HG03342 (cell line): ENCODE measurements at regions not wholly inside any gene's neighbourhood (a gene's known extent, or its start where the extent isn't known, plus 50 kb on each side); places are given as distances from the start of the nearest gene placed in this dataset.

ENCODE experiments used
- ATAC-seq: cut with Tn5 transposase; IDR thresholded peaks from one replicate; pipeline ENCODE4 v1.9.1; 2021; ENCODE audit warnings: mild to moderate bottlenecking, moderate library complexity; ENCODE audit not compliant: unreplicated experiment

DNA sequence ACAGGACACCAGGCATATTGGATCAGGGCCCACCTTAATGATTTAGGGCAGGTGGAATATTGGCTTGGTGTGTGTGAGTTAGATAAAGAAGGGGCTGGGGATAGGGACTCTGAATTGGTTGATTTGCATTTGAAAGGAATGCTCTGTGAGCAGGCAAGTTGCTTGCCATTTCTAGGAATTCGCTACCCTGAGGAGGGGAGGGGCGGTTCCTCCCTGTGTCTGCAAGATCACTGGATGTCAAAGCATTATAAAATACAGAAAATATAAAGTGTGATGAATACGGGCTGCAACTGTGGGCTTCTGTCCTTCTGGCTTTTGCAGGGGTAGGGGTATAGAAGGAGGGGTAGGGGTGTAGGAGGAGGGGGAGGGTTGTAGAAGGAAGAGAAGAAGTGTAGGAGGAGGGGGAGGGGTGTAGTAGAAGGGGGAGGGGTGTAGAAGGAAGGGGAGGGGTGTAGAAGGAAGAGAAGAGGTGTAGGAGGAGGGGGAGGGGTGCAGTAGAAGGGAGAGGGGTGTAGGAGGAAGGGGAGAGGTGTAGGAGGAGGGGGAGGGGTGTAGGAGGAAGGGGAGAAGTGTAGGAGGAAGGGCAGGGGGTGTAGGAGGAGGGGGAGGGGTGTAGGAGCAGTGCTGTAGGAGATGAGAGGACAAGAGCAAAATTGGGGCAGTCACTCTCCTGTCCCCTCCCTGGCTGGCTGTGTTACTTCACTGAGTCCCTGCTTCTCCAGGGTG lies 238.0 kb upstream of the COPS8 start:
- no peak for ATAC-seq

- no peak for ATAC-seq
Observed at GRCh38 chr2:236848501-236848900, 237.2 kb upstream of the COPS8 start.

DNA sequence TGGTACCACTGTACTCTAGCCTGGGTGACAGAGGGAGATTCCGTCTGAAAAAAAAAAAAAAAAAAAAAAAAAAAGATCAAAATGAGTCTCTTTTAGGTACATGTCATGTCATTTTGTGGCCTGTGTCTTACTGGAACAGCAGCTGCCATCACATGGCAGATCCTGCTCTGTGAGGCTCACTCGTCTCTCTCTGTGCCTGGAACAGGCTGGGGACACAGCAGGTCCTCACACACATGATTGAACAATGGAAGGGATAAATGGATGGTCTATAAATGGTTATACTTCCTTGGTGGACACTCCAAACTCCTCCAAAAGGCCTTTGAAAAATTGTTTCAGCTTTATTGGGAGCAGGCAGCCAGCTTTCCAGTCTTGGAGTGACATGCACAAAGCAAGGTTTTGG lies 236.2 kb upstream of the COPS8 start:
- no peak for ATAC-seq

GRCh38 chr2:236849940-236850339 lies 235.7 kb upstream of the COPS8 start:
- ATAC-seq: no peak

DNA sequence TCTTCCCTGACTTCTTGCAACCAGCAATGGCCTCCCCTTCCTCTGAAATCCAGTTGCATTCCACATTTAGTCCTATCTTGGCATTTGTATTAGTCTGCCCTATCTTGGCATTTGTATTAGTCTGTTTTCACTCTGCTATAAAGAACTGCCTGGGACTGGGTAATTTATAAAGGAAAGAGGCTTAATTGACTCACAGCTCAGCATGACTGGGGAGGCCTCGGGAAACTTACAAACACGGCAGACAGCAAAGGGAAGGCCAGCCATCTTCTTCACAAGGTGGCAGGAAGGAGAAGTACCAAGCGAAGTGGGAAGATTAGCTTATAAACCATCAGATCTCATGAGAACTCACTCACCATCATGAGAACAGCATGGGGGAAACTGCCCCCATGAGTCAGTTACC lies 234.5 kb upstream of the COPS8 start:
- no peak for ATAC-seq

- ATAC-seq: no peak
Observed at GRCh38 chr2:236852100-236852976, 233.4 kb upstream of the COPS8 start.

DNA sequence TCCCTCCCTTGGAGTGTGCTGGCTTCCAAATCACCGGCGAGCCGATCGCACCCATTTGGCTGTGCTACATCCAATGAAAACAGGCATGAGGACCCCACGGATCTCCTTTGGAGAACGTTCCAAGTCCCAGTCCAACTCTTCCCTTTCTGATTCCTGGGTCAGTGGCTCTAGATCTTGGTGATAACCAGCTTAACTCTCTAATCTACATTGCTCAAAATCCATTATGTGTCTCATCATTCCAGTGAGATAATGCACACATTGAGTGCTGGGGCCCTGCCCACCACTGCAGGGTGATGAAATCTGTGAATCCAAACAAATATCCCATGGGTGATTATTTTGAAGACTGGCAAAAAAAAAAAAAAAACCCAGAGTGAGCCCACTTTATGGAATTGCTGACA lies 232.7 kb upstream of the COPS8 start:
- no peak for ATAC-seq

DNA sequence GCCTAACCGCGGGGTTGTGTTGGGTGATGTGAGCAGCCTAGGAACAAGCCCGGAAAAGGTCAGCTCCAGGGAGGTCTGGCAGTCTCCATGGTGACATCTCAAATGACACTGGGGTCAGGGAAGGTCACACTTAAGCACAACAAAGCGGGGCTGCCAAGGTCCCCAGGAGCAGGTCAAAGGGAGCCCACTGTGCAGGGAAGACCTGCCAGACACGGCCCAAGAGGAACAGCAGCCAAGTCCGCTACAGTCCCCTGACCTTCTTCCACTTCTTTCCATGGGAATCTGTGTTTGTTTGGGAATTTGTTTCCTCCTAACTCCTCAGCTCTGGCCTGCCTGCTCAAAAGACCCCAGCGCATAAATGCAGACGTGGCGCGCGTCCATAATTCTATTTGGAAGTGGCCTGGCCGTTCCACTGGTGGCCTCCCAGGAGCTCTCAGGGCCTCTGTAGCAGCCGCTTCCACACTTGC lies 232.1 kb upstream of the COPS8 start:
- no peak for ATAC-seq

- no peak for ATAC-seq
Observed at GRCh38 chr2:236855176-236855865, 230.4 kb upstream of the COPS8 start.

- no peak for ATAC-seq
Observed at GRCh38 chr2:236855866-236856847, 229.5 kb upstream of the COPS8 start.

DNA sequence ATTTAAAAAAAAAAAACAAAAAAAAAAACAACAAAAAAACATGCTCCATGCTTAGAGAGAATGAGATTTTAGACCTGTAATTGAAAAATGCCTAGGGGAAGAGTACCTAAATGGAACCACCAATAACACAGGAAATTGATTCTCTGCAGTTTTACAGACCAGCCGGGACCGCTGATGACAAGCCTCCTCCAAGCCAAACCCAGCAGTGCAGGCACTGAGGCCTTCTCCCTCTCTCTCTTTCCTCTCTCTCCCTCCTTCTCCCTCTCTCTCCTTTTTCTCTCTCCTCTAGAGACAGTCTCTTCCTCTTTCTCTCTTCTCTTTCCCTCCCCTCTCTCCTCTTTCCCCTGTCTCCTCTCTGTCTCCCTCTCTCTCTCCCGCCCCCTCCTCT lies 228.8 kb upstream of the COPS8 start:
- no peak for ATAC-seq

GRCh38 chr2:236857246-236857645 lies 228.4 kb upstream of the COPS8 start:
- no peak for ATAC-seq

- ATAC-seq: no peak
Observed at GRCh38 chr2:236857781-236858180, 227.9 kb upstream of the COPS8 start.

GRCh38 chr2:236858661-236859060 lies 227.0 kb upstream of the COPS8 start:
- ATAC-seq: no peak

DNA sequence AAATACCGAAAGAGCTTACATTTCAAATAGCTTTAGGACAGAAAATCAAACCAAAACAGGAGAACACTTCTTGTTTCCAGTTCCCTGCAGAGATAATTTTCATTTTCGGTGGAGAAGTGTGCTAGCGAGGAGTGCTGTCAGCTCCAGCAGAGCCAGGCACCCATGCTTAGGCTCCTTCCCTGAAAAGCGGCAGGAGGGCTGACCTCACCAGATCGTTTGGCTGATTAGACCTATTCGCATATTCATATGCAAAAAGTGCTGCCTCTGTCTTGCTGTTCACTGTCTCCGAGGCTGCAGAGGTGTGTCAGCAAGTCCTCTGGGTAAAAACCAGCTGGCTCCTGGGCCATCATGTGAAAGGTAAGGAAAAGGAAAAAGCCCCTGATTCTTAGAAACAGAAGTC lies 225.8 kb upstream of the COPS8 start:
- ATAC-seq: no peak

- no peak for ATAC-seq
Observed at GRCh38 chr2:236861196-236861875, 224.4 kb upstream of the COPS8 start.

DNA sequence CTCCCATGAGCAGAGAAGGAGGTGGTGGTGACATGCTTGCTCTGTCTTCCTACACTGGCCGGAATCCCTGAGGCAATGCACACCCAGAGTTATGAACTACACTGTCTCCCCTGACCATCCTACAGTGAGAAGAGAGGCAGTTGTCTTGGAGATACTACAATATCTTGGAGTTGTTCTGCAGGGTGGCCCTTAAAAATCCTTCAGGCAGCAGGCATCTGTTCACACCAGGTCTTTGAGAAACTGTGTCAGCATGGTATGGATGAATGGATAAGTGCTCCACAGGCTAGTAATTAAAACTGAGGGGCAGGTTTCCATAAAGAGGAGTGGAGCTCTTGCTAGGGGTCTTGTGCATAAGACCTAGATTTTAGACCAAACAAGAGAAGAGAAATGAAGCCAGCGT lies 223.7 kb upstream of the COPS8 start:
- no peak for ATAC-seq

DNA sequence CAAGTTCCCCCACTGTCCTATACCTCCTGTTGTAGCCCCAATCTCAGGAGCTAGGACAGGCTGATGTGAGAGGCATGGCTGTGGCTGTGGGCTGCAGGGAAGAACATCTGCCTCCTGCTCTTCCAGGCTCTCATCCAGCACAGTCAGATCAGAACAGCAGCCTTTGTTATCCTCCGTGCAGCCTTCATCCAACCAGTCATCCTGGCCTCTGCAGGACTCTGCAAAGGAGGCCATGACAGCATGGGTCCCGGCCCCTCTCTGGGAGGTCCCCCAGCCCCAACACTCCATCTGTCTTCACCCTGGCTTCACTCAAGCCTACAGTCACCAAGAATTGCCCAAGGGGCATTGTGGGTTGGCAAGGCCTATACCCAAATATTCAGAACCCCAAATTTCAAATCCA lies 223.2 kb upstream of the COPS8 start:
- ATAC-seq: no peak

- peak; percentile 88 for ATAC-seq
Observed at GRCh38 chr2:236862961-236863728, 222.5 kb upstream of the COPS8 start.
